ENCODE measurements at regions not wholly inside any gene's neighbourhood (a gene's known extent, or its start where the extent isn't known, plus 50 kb on each side); places are given as distances from the start of the nearest gene placed in this dataset.

- no peak for TF ChIP-seq POLR2A (IDR thresholded peaks at IDR 0.05)
- no peak for TF ChIP-seq CTCF (IDR thresholded peaks at IDR 0.05 in 4 of 5, conservative IDR thresholded peaks at IDR 0.05 in 1 of 5)
Measured at GRCh38 chr20:4573564-4574355, 112.5 kb upstream of the PRNP start.

All from gastrocnemius medialis (tissue), 4 donors.